GM19438 (cell line): ENCODE measurements at regions not wholly inside any gene's neighbourhood (a gene's known extent, or its start where the extent isn't known, plus 50 kb on each side); places are given as distances from the start of the nearest gene placed in this dataset.

Experiments used
- ATAC-seq: cut with Tn5 transposase; IDR thresholded peaks from one replicate; pipeline ENCODE4 v1.9.1; 2021; ENCODE audit warnings: low read depth; ENCODE audit not compliant: unreplicated experiment

- no peak for ATAC-seq
Measured at GRCh38 chr7:39882148-39882784, 67.8 kb upstream of the CDK13 start.

GRCh38 chr7:39883812-39884390, 66.2 kb upstream of the CDK13 start:
- no peak for ATAC-seq

GRCh38 chr7:39888171-39888853, 61.7 kb upstream of the CDK13 start:
- ATAC-seq: no peak

GRCh38 chr7:39890411-39890810, 59.6 kb upstream of the CDK13 start:
- no peak for ATAC-seq

GRCh38 chr7:39891894-39892293, 58.2 kb upstream of the CDK13 start:
- ATAC-seq: no peak

GRCh38 chr7:39892361-39892760, 57.7 kb upstream of the CDK13 start:
- ATAC-seq: no peak

GRCh38 chr7:39894904-39895303, 55.2 kb upstream of the CDK13 start:
- ATAC-seq: no peak

- no peak for ATAC-seq
Measured at GRCh38 chr7:39896840-39897239, 53.2 kb upstream of the CDK13 start.

GRCh38 chr7:39898867-39899266, 51.2 kb upstream of the CDK13 start:
- ATAC-seq: no peak
